ENCODE measurements at regions not wholly inside any gene's neighbourhood (a gene's known extent, or its start where the extent isn't known, plus 50 kb on each side); places are given as distances from the start of the nearest gene placed in this dataset.
A peak's percentile ranks its signal among the peaks of the same experiment; 100 is the strongest.

DNA sequence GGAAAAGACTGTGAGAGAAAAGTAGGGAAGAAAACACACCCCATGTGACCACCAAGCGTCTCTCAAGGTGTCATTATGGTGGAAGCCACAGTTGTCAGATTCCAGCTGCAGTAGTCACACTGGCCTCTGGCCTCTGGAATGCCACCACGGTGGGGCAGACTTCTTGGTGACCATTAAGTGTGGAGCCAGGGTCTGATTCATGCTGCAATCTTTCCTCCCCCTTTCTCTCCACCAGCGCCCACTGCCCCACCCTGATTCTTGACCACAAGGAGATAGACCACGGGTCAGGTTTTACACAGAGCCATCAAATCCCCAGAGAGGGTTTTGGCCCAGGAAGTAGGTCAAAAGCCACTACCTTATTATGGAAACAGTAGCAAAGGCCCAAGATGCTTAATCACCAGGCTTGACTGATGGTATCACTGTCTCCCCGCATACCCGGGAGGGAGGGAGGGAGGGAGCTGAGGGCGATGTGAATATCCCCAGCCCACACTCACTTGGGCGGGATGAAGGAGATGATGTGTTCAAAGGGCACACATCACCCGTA lies 52.7 kb upstream of the GRHL3 start:
- Histone ChIP-seq H3K4me3 (ENCODE audit: insufficient read depth, low read depth, low read length) (no peak overlapping the region), H2AFZ (replicated peaks; ENCODE audit: low read length, poor library complexity) (no peak overlapping the region), H2AK9ac (replicated peaks; ENCODE audit: low read depth, low read length, poor library complexity) (peak overlapping the region; percentile 7), H2BK15ac (ENCODE audit: low read depth, low read length) (no peak overlapping the region; the same call in 2 of the 3 replicates), H3K4me2 (ENCODE audit: low read depth, low read length) (no peak overlapping the region), H3K23ac (ENCODE audit: low read depth, low read length) (no peak overlapping the region), H4K8ac (ENCODE audit: low read depth in 2 of 2, low read length in 2 of 2) (no peak overlapping the region), H3K9me1 (ENCODE audit: insufficient read depth, low read length) (peaks cover 4% of the 10 kb centered on the region; the same call in 1 of the 2 replicates), H3K27me3 (ENCODE audit: control insufficient read depth, insufficient read depth, low read length) (peaks cover 4% of the 10 kb centered on the region), H4K91ac (ENCODE audit: insufficient read depth, low read depth, low read length) (no peak overlapping the region), H3K18ac (ENCODE audit: low read depth, low read length) (no peak overlapping the region), H3K79me1 (ENCODE audit: low read depth in 1 of 2, low read length in 2 of 2) (no peaks in the 10 kb centered on the region), H2BK120ac (ENCODE audit: low read depth, low read length) (0 out of 2 replicates have a peak overlapping the region, but pooled peaks have one; percentile 2), H3K36me3 (ENCODE audit: control insufficient read depth, insufficient read depth, low read length) (no peaks in the 10 kb centered on the region), H3K4ac (ENCODE audit: low read depth, low read length) (no peak overlapping the region), H3K9me3 (ENCODE audit: control insufficient read depth, insufficient read depth, low read length) (no peaks in the 10 kb centered on the region), H2BK5ac (ENCODE audit: low read depth, low read length, poor library complexity, severe bottlenecking) (no peak overlapping the region), H3K56ac (ENCODE audit: extremely low read depth, insufficient read depth, low read length) (no peak overlapping the region), H3K9ac (ENCODE audit: low read depth, low read length) (no peak overlapping the region), H4K5ac (ENCODE audit: low read depth, low read length) (no peak overlapping the region), H3K14ac (replicated peaks; ENCODE audit: low read depth, low read length) (no peak overlapping the region), H2AK5ac (ENCODE audit: low read depth, low read length) (peak overlapping the region; percentile 10; the same call in 1 of the 2 replicates), H3K4me1 (ENCODE audit: control insufficient read depth, insufficient read depth, low read length) (peaks cover 5% of the 10 kb centered on the region; the same call in 1 of the 2 replicates), H4K20me1 (ENCODE audit: insufficient read depth, low read length) (no peaks in the 10 kb centered on the region; the same call in 1 of the 2 replicates), H2BK20ac (ENCODE audit: low read depth, low read length) (no peak overlapping the region), H3K27ac (ENCODE audit: insufficient read depth, low read length) (no peak overlapping the region)
- ChIA-PET POLR2A (ENCODE audit: unreplicated experiment) (no interaction called here), CTCF (interaction anchor here (2.1 kb wide), 1 partner anchor 65 kb away, joined by 9 read pairs; no protein-coding TSS in a partner anchor)
- no TSS peak for BruUV-seq (replicated peaks)
- intact Hi-C loops (cut with micrococcal nuclease): no loop called here
- peak; percentile 94 for ATAC-seq (ENCODE audit: low read depth)
- dilution Hi-C loops (cut with HindIII; ENCODE audit: low sequenced_read_pairs, unreplicated experiment): no loop called here
- DNase-seq: peak; percentile 73
- TF ChIP-seq FOS (IDR thresholded peaks at IDR 0.05; ENCODE audit: low read depth, low read length) (0 out of 2 replicates have a peak, but pooled peaks have one; percentile 21), CEBPB (IDR thresholded peaks at IDR 0.05; ENCODE audit: low read depth, low read length) (peak; percentile 54; the same call in 1 of the 2 replicates), BHLHE40 (IDR thresholded peaks at IDR 0.05; ENCODE audit: low read depth, low read length) (peak; percentile 11; the same call in 1 of the 2 replicates), MAFK (IDR thresholded peaks at IDR 0.05; ENCODE audit: low read depth, low read length) (no peak), USF2 (IDR thresholded peaks at IDR 0.05; ENCODE audit: low read depth, low read length) (peak; percentile 79), MAZ (IDR thresholded peaks at IDR 0.05; ENCODE audit: borderline replicate concordance, low read depth, low read length) (peak; percentile 47; the same call in 1 of the 2 replicates), RAD21 (IDR thresholded peaks at IDR 0.05; ENCODE audit: low read length) (no peak), CTCF (conservative IDR thresholded peaks at IDR 0.05; ENCODE audit: low read depth, low read length) (0 out of 2 replicates have a peak, but pooled peaks have one; percentile 14)
- in situ Hi-C loops (cut with MboI; ENCODE audit: low sequenced_read_pairs): no loop called here
- no CpG with 5 or more reads among the region's 9 CpGs for WGBS, 2 experiments (ENCODE audit: extremely low coverage in 2 of 2, insufficient read length in 1 of 2)
